B cell (primary cell): ENCODE measurements at regions not wholly inside any gene's neighbourhood (a gene's known extent, or its start where the extent isn't known, plus 50 kb on each side); places are given as distances from the start of the nearest gene placed in this dataset.

Experiments
- EZH2 ChIP-seq: IDR thresholded peaks from 2 replicates; pipeline ENCODE4 v1.6.1; 2012; ENCODE audit warnings: borderline replicate concordance, low read depth, mild to moderate bottlenecking, moderate library complexity, low read length; ENCODE audit not compliant: insufficient read depth, poor library complexity, severe bottlenecking
- TF ChIP-seq, protein P1 (sequence below): fragments of 200-600 bp; IDR thresholded peaks from one replicate; pipeline ENCODE4 v1.8.0; 2022; ENCODE audit warnings: antibody characterized with exemption, mild to moderate bottlenecking

DNA sequence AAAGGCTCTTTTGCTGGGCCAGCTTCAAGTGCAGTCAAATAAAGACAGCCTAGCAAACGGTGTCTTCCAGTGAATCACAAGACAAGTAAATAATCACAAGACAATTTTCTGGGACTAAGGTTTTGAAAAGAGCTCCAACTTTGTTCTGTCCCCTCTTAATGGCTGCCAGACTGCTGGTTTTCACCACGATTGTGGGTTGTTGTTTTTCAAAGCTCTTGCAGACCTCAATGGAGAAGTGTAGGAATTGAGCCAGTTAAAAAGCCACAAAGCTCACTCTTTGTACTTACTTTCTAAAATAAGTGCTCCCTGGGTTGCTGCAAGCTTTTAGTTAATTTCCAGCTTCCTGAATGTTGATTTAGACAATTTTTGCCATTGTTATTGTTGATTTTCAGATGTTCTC is 405.8 kb upstream of the HTR2C start:
- TF ChIP-seq, protein P1, sequence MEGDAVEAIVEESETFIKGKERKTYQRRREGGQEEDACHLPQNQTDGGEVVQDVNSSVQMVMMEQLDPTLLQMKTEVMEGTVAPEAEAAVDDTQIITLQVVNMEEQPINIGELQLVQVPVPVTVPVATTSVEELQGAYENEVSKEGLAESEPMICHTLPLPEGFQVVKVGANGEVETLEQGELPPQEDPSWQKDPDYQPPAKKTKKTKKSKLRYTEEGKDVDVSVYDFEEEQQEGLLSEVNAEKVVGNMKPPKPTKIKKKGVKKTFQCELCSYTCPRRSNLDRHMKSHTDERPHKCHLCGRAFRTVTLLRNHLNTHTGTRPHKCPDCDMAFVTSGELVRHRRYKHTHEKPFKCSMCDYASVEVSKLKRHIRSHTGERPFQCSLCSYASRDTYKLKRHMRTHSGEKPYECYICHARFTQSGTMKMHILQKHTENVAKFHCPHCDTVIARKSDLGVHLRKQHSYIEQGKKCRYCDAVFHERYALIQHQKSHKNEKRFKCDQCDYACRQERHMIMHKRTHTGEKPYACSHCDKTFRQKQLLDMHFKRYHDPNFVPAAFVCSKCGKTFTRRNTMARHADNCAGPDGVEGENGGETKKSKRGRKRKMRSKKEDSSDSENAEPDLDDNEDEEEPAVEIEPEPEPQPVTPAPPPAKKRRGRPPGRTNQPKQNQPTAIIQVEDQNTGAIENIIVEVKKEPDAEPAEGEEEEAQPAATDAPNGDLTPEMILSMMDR: no peak
- no peak for TF ChIP-seq EZH2
